DND-41 (cell line): ENCODE measurements at regions not wholly inside any gene's neighbourhood (a gene's known extent, or its start where the extent isn't known, plus 50 kb on each side); places are given as distances from the start of the nearest gene placed in this dataset.

Experiments
- ATAC-seq: fragments of 200-7000 bp; cut with Tn5 transposase; 3 replicates; pipeline ENCODE4 v1.9.1; 2021; ENCODE audit warnings: low read depth; ENCODE audit not compliant: insufficient read depth
- DNase-seq: peaks from one replicate; pipeline ENCODE4 v3.0.0-alpha.2; 2020
- H2AFZ ChIP-seq: 2 replicates; pipeline ENCODE4 v1.6.0; 2012; ENCODE audit warnings: low read depth, low read length
- H3K27ac ChIP-seq: 2 replicates; pipeline ENCODE4 v1.5.1; 2012; ENCODE audit warnings: low read length, inconsistent platforms
- H3K27me3 ChIP-seq: fragments of 200-600 bp; sonication (generic); 2 replicates; pipeline ENCODE4 v1.6.0; 2012; ENCODE audit warnings: low read length, mild to moderate bottlenecking, inconsistent platforms; ENCODE audit not compliant: insufficient read depth, poor library complexity
- H3K36me3 ChIP-seq: 2 replicates; pipeline ENCODE4 v1.5.1; 2012; ENCODE audit warnings: low read length, inconsistent platforms; ENCODE audit not compliant: insufficient read depth
- H3K4me1 ChIP-seq: 2 replicates; pipeline ENCODE4 v1.5.1; 2012; ENCODE audit warnings: mild to moderate bottlenecking, low read length; ENCODE audit not compliant: insufficient read depth
- H3K4me2 ChIP-seq: 2 replicates; pipeline ENCODE4 v1.6.0; 2012; ENCODE audit warnings: mild to moderate bottlenecking, moderate library complexity, low read length, inconsistent platforms; ENCODE audit not compliant: insufficient read depth
- H3K4me3 ChIP-seq, 2 experiments: fragments of 200-600 bp in 1 of 2; shearing (Covaris generic) in 1 of 2; 2 replicates each; pipeline ENCODE4 v1.5.1; 2012 to 2016; ENCODE audit warnings: inconsistent platforms in 2 of 2, low read length in 2 of 2, mild to moderate bottlenecking in 2 of 2, low read depth in 1 of 2, moderate library complexity in 1 of 2
- H3K79me2 ChIP-seq: 2 replicates; pipeline ENCODE4 v1.6.0; 2012; ENCODE audit warnings: low read length, inconsistent platforms; ENCODE audit not compliant: insufficient read depth
- H3K9ac ChIP-seq: 2 replicates; pipeline ENCODE4 v1.6.0; 2012; ENCODE audit warnings: low read depth, mild to moderate bottlenecking, inconsistent platforms, low read length, moderate library complexity
- H3K9me3 ChIP-seq: 2 replicates; pipeline ENCODE4 v1.5.1; 2012; ENCODE audit warnings: low read length, moderate library complexity, mild to moderate bottlenecking, inconsistent platforms; ENCODE audit not compliant: insufficient read depth, severe bottlenecking
- H4K20me1 ChIP-seq: 2 replicates; pipeline ENCODE4 v1.6.0; 2012; ENCODE audit warnings: low read length; ENCODE audit not compliant: insufficient read depth
- CTCF ChIP-seq: IDR thresholded peaks from 2 replicates; pipeline ENCODE4 v1.5.1; 2012; ENCODE audit warnings: borderline replicate concordance, low read length, moderate library complexity, mild to moderate bottlenecking; ENCODE audit not compliant: poor library complexity, severe bottlenecking; ENCODE audit errors: extremely low read depth
- EZH2 ChIP-seq: IDR thresholded peaks from 3 replicates; pipeline ENCODE4 v1.6.1; 2012; ENCODE audit warnings: borderline replicate concordance, low read depth, mild to moderate bottlenecking, moderate library complexity, low read length, inconsistent platforms; ENCODE audit not compliant: severe bottlenecking

DNA sequence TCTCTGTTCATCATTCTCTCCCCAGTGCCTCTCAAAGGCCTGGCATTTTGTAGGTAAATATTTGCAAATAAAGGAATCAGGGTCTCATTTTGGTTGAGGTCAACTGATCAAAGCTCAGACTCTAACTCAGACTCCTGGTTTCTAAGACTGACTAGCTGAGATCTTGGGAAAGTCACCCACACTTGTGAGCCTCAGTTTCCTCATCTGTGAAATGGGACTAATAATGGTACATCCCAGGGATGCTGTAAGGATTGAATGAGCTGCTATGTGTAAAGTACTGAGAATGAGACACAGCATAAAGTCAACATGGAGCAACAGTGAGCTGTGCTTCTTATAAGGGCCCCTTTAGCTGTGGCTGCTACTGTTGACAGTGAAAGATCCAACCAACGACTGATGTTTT is 70.6 kb upstream of the XYLT1 start:
- no peaks in the 10 kb centered on the region for H3K9me3 ChIP-seq
- DNase-seq (no peak), ATAC-seq (no peak)
- H3K4me3 ChIP-seq, result no peak overlapping the region
- no peaks in the 10 kb centered on the region for H4K20me1 ChIP-seq
- H3K9ac ChIP-seq, result no peak overlapping the region
- H3K27me3 ChIP-seq, result no peaks in the 10 kb centered on the region
- no peak overlapping the region for H2AFZ ChIP-seq
- no peaks in the 10 kb centered on the region for H3K4me1 ChIP-seq
- H3K27ac ChIP-seq, result no peak overlapping the region
- TF ChIP-seq CTCF, result no peak
- no peak for TF ChIP-seq EZH2
- H3K4me2 ChIP-seq, result no peak overlapping the region
- no peaks in the 10 kb centered on the region for H3K79me2 ChIP-seq
- H3K36me3 ChIP-seq, result no peaks in the 10 kb centered on the region

DNA sequence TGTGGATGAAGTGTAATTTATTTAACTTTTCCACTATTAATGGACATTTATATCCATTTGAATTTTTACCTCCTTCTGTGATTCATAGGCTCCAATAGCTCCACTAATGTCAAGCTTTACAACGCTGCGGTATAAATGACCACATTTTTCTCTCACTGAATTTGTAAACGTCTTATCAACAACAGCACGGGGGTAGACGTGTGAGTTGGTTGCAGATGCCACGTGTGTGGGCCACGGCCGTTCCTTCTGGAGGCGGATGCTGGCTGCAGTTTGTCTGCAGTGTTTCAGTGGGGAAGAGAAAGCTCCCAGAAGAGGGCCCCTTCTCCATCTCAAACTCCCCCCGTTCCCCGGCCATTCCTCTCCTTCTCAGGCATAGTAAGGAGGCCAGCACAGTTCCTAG is 68.2 kb upstream of the XYLT1 start:
- ATAC-seq (no peak), DNase-seq (no peak)
- H3K4me2 ChIP-seq, result no peak overlapping the region
- no peaks in the 10 kb centered on the region for H3K27me3 ChIP-seq
- H3K36me3 ChIP-seq, result no peaks in the 10 kb centered on the region
- H3K4me1 ChIP-seq, result no peaks in the 10 kb centered on the region
- no peak for TF ChIP-seq EZH2
- no peak overlapping the region for H2AFZ ChIP-seq
- H3K9me3 ChIP-seq, result no peaks in the 10 kb centered on the region
- H3K4me3 ChIP-seq, result no peak overlapping the region
- no peaks in the 10 kb centered on the region for H3K79me2 ChIP-seq
- no peaks in the 10 kb centered on the region for H4K20me1 ChIP-seq
- no peak overlapping the region for H3K9ac ChIP-seq
- H3K27ac ChIP-seq, result no peak overlapping the region

DNA sequence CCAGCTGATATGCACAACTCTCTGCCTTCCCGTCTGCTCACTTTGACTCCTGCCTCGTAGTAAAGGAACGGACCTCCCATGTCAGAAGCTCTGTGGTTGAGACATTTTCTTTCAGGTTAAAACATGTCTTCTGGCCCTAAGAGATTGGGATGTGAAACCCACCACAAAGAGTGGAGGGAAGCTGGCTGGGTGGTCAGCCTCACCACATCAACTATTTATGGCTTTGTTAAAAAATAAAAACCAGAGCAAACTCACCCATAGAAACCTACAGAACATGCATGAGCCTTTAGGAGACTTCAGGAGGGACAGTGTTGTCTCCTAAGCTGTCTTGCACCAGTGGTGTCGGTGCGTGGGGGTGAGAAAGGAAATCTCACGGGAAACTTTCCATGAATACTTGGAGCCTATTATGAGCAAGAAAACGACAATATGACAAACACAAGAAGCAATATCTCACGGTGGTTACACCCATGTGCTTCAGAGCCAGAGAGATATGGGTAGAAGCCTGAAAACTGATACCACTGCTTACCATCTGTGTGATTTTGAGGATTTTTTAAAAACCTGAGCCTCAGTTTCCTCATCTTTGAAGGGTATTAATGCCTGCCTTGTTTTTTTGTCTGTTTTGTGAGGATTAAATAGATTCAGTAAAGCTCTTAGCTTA is 61.7 kb upstream of the XYLT1 start:
- Histone ChIP-seq H3K27ac (no peak overlapping the region), H4K20me1 (no peaks in the 10 kb centered on the region), H3K4me1 (no peaks in the 10 kb centered on the region), H3K79me2 (no peaks in the 10 kb centered on the region), H3K4me2 (no peak overlapping the region), H3K27me3 (no peaks in the 10 kb centered on the region), H3K36me3 (no peaks in the 10 kb centered on the region), H3K9me3 (peaks cover 3% of the 10 kb centered on the region), H2AFZ (no peak overlapping the region), H3K9ac (no peak overlapping the region), H3K4me3 (no peak overlapping the region)
- ATAC-seq (no peak), DNase-seq (no peak)
- no peak for TF ChIP-seq CTCF
- no peak for TF ChIP-seq EZH2

- Histone ChIP-seq H3K4me2 (no peak overlapping the region), H3K4me1 (no peaks in the 10 kb centered on the region), H4K20me1 (no peaks in the 10 kb centered on the region), H3K36me3 (no peaks in the 10 kb centered on the region), H3K9ac (no peak overlapping the region), H3K27me3 (no peaks in the 10 kb centered on the region), H3K4me3 (no peak overlapping the region), H3K27ac (no peak overlapping the region), H3K79me2 (no peaks in the 10 kb centered on the region), H2AFZ (no peak overlapping the region), H3K9me3 (peaks cover 3% of the 10 kb centered on the region)
- DNase-seq, result no peak
- TF ChIP-seq EZH2 (no peak), CTCF (no peak)
- no peak for ATAC-seq
These were observed 59.4 kb upstream of the XYLT1 start for GRCh38 chr16:17529982-17530760.
